ENCODE measurements at regions not wholly inside any gene's neighbourhood (a gene's known extent, or its start where the extent isn't known, plus 50 kb on each side); places are given as distances from the start of the nearest gene placed in this dataset.

DNA sequence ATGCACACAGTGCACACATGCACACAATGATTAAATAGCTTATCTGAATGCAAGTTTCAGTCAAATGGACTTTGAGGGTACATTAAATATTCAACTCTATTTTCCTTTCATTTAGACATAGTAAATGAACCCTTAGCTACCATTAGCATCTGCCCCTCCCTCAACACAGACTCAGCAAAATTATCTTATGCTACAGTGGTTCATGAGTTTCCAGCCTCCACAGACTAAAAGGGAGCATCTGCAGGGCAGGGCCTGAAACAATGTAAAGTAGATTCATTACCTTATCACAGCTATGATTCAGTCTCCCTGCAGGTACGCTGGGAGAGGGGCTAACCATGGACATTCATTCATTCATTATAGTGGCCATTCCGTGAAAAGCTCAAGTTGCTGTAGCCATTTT lies 329.1 kb downstream of the VGLL3 start:
- H3K36me3 ChIP-seq = no peaks in the 10 kb centered on the region
- no peaks in the 10 kb centered on the region for H3K9me3 ChIP-seq
- ATAC-seq = no peak
- no peak overlapping the region for H3K4me3 ChIP-seq
- H3K27me3 ChIP-seq = no peaks in the 10 kb centered on the region
- intact Hi-C loops (cut with DNase I) = no loop called here
- H3K27ac ChIP-seq = no peak overlapping the region
- H3K4me1 ChIP-seq = no peaks in the 10 kb centered on the region
- no peak for DNase-seq
- TF ChIP-seq, protein P1, sequence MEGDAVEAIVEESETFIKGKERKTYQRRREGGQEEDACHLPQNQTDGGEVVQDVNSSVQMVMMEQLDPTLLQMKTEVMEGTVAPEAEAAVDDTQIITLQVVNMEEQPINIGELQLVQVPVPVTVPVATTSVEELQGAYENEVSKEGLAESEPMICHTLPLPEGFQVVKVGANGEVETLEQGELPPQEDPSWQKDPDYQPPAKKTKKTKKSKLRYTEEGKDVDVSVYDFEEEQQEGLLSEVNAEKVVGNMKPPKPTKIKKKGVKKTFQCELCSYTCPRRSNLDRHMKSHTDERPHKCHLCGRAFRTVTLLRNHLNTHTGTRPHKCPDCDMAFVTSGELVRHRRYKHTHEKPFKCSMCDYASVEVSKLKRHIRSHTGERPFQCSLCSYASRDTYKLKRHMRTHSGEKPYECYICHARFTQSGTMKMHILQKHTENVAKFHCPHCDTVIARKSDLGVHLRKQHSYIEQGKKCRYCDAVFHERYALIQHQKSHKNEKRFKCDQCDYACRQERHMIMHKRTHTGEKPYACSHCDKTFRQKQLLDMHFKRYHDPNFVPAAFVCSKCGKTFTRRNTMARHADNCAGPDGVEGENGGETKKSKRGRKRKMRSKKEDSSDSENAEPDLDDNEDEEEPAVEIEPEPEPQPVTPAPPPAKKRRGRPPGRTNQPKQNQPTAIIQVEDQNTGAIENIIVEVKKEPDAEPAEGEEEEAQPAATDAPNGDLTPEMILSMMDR (IDR thresholded peaks at IDR 0.05) = no peak

DNA sequence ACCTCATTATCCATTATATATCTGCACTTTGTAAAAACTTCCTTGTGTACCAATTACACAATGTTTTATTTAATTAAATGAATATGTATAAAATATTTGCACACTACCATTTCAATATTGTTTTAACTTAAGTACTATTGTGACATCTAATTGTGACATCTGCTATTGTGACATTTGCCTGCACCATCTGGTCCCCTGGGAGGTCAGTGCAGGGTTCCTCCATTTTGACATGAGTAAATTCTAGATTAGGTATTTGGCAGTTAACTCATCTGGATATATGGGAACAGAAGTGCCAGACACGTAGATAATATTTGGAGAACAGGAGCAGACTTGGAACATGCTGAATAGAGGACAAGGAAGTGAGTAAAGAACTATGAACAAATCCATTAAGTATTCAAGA lies 332.1 kb downstream of the VGLL3 start:
- Histone ChIP-seq H3K4me1 (no peaks in the 10 kb centered on the region), H3K36me3 (no peaks in the 10 kb centered on the region), H3K4me3 (no peak overlapping the region), H3K27ac (no peak overlapping the region), H3K9me3 (no peaks in the 10 kb centered on the region), H3K27me3 (no peaks in the 10 kb centered on the region)
- intact Hi-C loops (cut with DNase I) = no loop called here
- TF ChIP-seq, protein P1 (IDR thresholded peaks at IDR 0.05) = no peak
- no peak for DNase-seq
- no peak for ATAC-seq

DNA sequence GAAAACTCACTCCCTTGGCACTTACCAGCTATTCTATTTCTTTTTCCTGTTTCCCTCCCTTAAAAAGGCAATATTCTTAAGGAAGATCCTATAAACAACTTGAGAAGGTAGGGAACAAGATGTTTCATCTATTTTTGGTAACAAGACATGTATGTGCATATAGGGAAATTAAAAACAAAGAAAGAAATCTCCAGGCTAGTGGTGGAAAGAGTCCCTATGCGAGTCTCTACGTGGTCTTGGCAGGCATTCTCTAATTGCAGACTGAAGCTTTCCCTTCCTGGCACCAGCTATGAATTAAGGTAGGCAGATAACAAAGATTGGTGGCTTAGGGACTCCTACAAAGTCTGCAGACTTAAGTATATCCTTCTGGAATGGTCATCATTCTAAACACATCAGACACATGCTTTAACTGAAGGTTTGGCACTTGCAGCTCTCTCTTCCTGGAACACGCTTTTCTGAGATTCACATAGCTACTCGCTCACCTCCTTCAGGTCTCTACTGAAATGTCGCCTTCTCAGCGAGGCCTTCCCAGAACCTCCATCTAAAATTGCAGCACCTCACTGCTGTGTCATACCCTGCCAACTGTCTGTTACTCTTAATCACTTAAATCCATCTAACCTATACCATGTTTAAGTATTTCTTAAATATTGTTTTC lies 336.0 kb downstream of the VGLL3 start:
- no peak overlapping the region for H3K4me3 ChIP-seq
- no peaks in the 10 kb centered on the region for H3K36me3 ChIP-seq
- no peaks in the 10 kb centered on the region for H3K27me3 ChIP-seq
- TF ChIP-seq, protein P1 (IDR thresholded peaks at IDR 0.05) = no peak
- no peak for ATAC-seq
- no peak overlapping the region for H3K27ac ChIP-seq
- no peak for DNase-seq
- intact Hi-C loops (cut with DNase I) = no loop called here
- H3K9me3 ChIP-seq = no peaks in the 10 kb centered on the region
- no peaks in the 10 kb centered on the region for H3K4me1 ChIP-seq

DNA sequence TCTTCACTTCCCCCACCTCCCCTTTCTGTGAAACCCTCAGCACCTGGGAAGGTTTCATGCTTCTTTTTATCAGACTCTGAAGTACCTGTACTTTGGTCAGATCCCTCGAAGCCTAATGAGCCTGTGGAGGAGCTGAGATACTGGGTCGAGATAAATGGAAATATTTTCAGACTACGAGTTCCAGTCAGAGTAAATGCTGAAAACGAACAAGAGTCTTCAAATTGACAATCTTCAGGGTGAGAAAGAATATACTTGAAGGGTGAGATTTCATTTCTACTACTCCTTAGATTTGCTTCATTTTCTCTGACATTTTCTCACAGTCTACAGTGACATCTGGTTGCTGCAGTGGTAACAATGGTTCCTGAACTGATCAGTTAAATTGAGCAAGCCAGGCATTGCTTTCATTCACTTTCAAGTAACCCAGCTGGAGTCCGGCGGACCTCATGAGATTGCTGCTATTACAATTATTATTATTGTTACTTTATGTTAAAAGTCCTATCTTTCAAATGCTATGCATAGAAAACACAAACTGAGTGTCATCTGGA lies 337.2 kb downstream of the VGLL3 start:
- no peak for ATAC-seq
- Histone ChIP-seq H3K4me1 (no peaks in the 10 kb centered on the region), H3K9me3 (no peaks in the 10 kb centered on the region), H3K4me3 (no peak overlapping the region), H3K27ac (no peak overlapping the region), H3K27me3 (no peaks in the 10 kb centered on the region), H3K36me3 (no peaks in the 10 kb centered on the region)
- DNase-seq = no peak
- intact Hi-C loops (cut with DNase I) = no loop called here
- TF ChIP-seq, protein P1 (IDR thresholded peaks at IDR 0.05) = no peak

DNA sequence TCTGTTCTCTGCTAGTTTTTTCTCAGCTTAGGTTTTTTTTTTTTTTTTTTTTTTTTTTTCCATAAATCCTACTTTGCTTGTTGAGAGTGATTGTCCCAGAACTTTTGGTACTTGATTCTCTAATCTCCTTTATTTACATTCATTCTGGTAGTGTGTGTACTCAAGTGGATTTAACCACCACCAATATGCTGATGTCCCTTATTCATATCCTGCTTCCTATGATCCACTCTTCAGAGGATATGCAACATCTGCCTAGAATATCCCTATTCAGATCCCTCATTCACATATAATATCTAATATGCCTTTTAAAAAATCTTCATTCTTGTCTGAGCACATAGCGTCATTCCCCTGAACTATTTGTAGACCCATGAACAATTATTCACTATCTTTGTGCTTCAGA lies 342.9 kb downstream of the VGLL3 start:
- Histone ChIP-seq H3K36me3 (no peaks in the 10 kb centered on the region), H3K4me3 (no peak overlapping the region), H3K27me3 (no peaks in the 10 kb centered on the region), H3K9me3 (no peaks in the 10 kb centered on the region), H3K4me1 (no peaks in the 10 kb centered on the region), H3K27ac (no peak overlapping the region)
- TF ChIP-seq, protein P1 (IDR thresholded peaks at IDR 0.05) = no peak
- no peak for ATAC-seq
- DNase-seq = no peak
- intact Hi-C loops (cut with DNase I) = no loop called here

Measured in left lung (tissue), 4 donors.